Mucosa of stomach (tissue), 1 donor: ENCODE measurements at regions not wholly inside any gene's neighbourhood (a gene's known extent, or its start where the extent isn't known, plus 50 kb on each side); places are given as distances from the start of the nearest gene placed in this dataset.

Source experiments
- H3K27me3 ChIP-seq: one replicate; pipeline ENCODE4 v1.7.0; 2013; ENCODE audit warnings: mild to moderate bottlenecking, low read length; ENCODE audit not compliant: control insufficient read depth, insufficient read depth
- H3K36me3 ChIP-seq: one replicate; pipeline ENCODE4 v1.7.0; 2013; ENCODE audit warnings: low read length; ENCODE audit not compliant: control insufficient read depth, insufficient read depth
- H3K4me1 ChIP-seq: one replicate; pipeline ENCODE4 v1.7.0; 2013; ENCODE audit warnings: mild to moderate bottlenecking, low read length; ENCODE audit not compliant: control insufficient read depth, insufficient read depth
- H3K4me3 ChIP-seq: one replicate; pipeline ENCODE4 v1.7.0; 2013; ENCODE audit warnings: low read length
- H3K9ac ChIP-seq: one replicate; pipeline ENCODE4 v1.7.0; 2013; ENCODE audit warnings: mild to moderate bottlenecking, low read length, moderate library complexity
- H3K9me3 ChIP-seq: one replicate; pipeline ENCODE4 v1.7.0; 2013; ENCODE audit warnings: mild to moderate bottlenecking, low read length, moderate library complexity; ENCODE audit not compliant: control insufficient read depth
- donor health status: Pancreatic carcinoma.

- Histone ChIP-seq H3K27me3 (no peaks in the 10 kb centered on the region), H3K36me3 (no peaks in the 10 kb centered on the region), H3K9ac (no peak overlapping the region), H3K9me3 (no peaks in the 10 kb centered on the region), H3K4me3 (no peak overlapping the region), H3K4me1 (no peaks in the 10 kb centered on the region)
Observed at GRCh38 chr21:28159396-28159795, 833.3 kb downstream of the LTN1 start.

- no peaks in the 10 kb centered on the region for H3K9me3 ChIP-seq
- no peak overlapping the region for H3K9ac ChIP-seq
- no peaks in the 10 kb centered on the region for H3K4me1 ChIP-seq
- no peak overlapping the region for H3K4me3 ChIP-seq
- no peaks in the 10 kb centered on the region for H3K27me3 ChIP-seq
- H3K36me3 ChIP-seq: no peaks in the 10 kb centered on the region
Observed at GRCh38 chr21:28156590-28156989, 836.1 kb downstream of the LTN1 start.

GRCh38 chr21:28154121-28154520, 838.6 kb downstream of the LTN1 start:
- H3K9me3 ChIP-seq: no peaks in the 10 kb centered on the region
- no peaks in the 10 kb centered on the region for H3K27me3 ChIP-seq
- H3K4me3 ChIP-seq: no peak overlapping the region
- H3K4me1 ChIP-seq: no peaks in the 10 kb centered on the region
- no peak overlapping the region for H3K9ac ChIP-seq
- H3K36me3 ChIP-seq: no peaks in the 10 kb centered on the region

GRCh38 chr21:28152732-28153131, 839.9 kb downstream of the LTN1 start:
- Histone ChIP-seq H3K9me3 (no peaks in the 10 kb centered on the region), H3K36me3 (no peaks in the 10 kb centered on the region), H3K4me1 (no peaks in the 10 kb centered on the region), H3K9ac (no peak overlapping the region), H3K27me3 (no peaks in the 10 kb centered on the region), H3K4me3 (no peak overlapping the region)

- no peaks in the 10 kb centered on the region for H3K36me3 ChIP-seq
- H3K4me1 ChIP-seq: no peaks in the 10 kb centered on the region
- no peaks in the 10 kb centered on the region for H3K27me3 ChIP-seq
- H3K9ac ChIP-seq: no peak overlapping the region
- no peaks in the 10 kb centered on the region for H3K9me3 ChIP-seq
- no peak overlapping the region for H3K4me3 ChIP-seq
Observed at GRCh38 chr21:28151758-28152157, 840.9 kb downstream of the LTN1 start.

- no peaks in the 10 kb centered on the region for H3K36me3 ChIP-seq
- no peaks in the 10 kb centered on the region for H3K9me3 ChIP-seq
- H3K9ac ChIP-seq: no peak overlapping the region
- H3K4me1 ChIP-seq: no peaks in the 10 kb centered on the region
- no peaks in the 10 kb centered on the region for H3K27me3 ChIP-seq
- H3K4me3 ChIP-seq: no peak overlapping the region
Observed at GRCh38 chr21:28150778-28151177, 841.9 kb downstream of the LTN1 start.

- Histone ChIP-seq H3K9ac (no peak overlapping the region), H3K4me3 (no peak overlapping the region), H3K4me1 (no peaks in the 10 kb centered on the region), H3K27me3 (no peaks in the 10 kb centered on the region), H3K9me3 (no peaks in the 10 kb centered on the region), H3K36me3 (no peaks in the 10 kb centered on the region)
Observed at GRCh38 chr21:28148400-28149064, 844.1 kb downstream of the LTN1 start.

GRCh38 chr21:28144653-28145052, 848.0 kb downstream of the LTN1 start:
- H3K27me3 ChIP-seq: no peaks in the 10 kb centered on the region
- no peak overlapping the region for H3K4me3 ChIP-seq
- H3K36me3 ChIP-seq: no peaks in the 10 kb centered on the region
- H3K4me1 ChIP-seq: no peaks in the 10 kb centered on the region
- no peaks in the 10 kb centered on the region for H3K9me3 ChIP-seq
- no peak overlapping the region for H3K9ac ChIP-seq

GRCh38 chr21:28144089-28144488, 848.6 kb downstream of the LTN1 start:
- H3K4me3 ChIP-seq: no peak overlapping the region
- H3K4me1 ChIP-seq: no peaks in the 10 kb centered on the region
- no peaks in the 10 kb centered on the region for H3K36me3 ChIP-seq
- H3K27me3 ChIP-seq: no peaks in the 10 kb centered on the region
- no peak overlapping the region for H3K9ac ChIP-seq
- no peaks in the 10 kb centered on the region for H3K9me3 ChIP-seq

GRCh38 chr21:28142697-28143096, 850.0 kb downstream of the LTN1 start:
- Histone ChIP-seq H3K36me3 (no peaks in the 10 kb centered on the region), H3K27me3 (no peaks in the 10 kb centered on the region), H3K4me1 (no peaks in the 10 kb centered on the region), H3K9ac (no peak overlapping the region), H3K4me3 (no peak overlapping the region), H3K9me3 (no peaks in the 10 kb centered on the region)

GRCh38 chr21:28138272-28138671, 854.4 kb downstream of the LTN1 start:
- no peaks in the 10 kb centered on the region for H3K4me1 ChIP-seq

GRCh38 chr21:28136656-28137255, 855.9 kb downstream of the LTN1 start:
- Histone ChIP-seq H3K4me1 (no peaks in the 10 kb centered on the region), H3K27me3 (no peaks in the 10 kb centered on the region), H3K36me3 (no peaks in the 10 kb centered on the region), H3K9ac (no peak overlapping the region), H3K4me3 (no peak overlapping the region), H3K9me3 (no peaks in the 10 kb centered on the region)

More at GRCh38 chr21:28138272-28138671, 854.4 kb downstream of the LTN1 start:
- Histone ChIP-seq H3K4me3 (no peak overlapping the region), H3K9me3 (no peaks in the 10 kb centered on the region), H3K9ac (no peak overlapping the region), H3K27me3 (no peaks in the 10 kb centered on the region), H3K36me3 (no peaks in the 10 kb centered on the region)
